ENCODE measurements at regions not wholly inside any gene's neighbourhood (a gene's known extent, or its start where the extent isn't known, plus 50 kb on each side); places are given as distances from the start of the nearest gene placed in this dataset.

DNA sequence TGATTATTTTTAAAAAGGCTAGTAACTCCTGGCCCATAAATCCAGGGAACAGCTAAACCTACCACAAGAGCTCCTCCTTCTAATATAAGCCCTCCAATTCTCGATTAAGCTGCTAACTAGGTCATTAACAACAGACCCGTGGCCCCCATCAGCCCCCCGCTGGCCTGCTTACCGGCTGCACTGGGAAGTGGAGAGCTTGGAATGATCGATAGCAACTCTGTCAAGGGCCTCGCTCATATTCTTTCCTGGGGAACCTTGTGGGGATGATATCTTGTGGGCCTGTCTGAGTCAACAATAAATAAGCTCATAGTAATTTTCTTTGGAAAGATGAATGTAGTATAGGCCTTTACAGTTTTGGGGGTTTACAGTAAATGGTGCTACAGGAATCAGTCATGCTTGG lies 353.5 kb downstream of the TCERG1L start:
- TF ChIP-seq POLR2A (IDR thresholded peaks at IDR 0.05; ENCODE audit: low read depth, low read length) (no peak), POLR2AphosphoS5 (IDR thresholded peaks at IDR 0.05; ENCODE audit: low read depth, low read length) (no peak)
